ENCODE measurements at regions not wholly inside any gene's neighbourhood (a gene's known extent, or its start where the extent isn't known, plus 50 kb on each side); places are given as distances from the start of the nearest gene placed in this dataset.

DNA sequence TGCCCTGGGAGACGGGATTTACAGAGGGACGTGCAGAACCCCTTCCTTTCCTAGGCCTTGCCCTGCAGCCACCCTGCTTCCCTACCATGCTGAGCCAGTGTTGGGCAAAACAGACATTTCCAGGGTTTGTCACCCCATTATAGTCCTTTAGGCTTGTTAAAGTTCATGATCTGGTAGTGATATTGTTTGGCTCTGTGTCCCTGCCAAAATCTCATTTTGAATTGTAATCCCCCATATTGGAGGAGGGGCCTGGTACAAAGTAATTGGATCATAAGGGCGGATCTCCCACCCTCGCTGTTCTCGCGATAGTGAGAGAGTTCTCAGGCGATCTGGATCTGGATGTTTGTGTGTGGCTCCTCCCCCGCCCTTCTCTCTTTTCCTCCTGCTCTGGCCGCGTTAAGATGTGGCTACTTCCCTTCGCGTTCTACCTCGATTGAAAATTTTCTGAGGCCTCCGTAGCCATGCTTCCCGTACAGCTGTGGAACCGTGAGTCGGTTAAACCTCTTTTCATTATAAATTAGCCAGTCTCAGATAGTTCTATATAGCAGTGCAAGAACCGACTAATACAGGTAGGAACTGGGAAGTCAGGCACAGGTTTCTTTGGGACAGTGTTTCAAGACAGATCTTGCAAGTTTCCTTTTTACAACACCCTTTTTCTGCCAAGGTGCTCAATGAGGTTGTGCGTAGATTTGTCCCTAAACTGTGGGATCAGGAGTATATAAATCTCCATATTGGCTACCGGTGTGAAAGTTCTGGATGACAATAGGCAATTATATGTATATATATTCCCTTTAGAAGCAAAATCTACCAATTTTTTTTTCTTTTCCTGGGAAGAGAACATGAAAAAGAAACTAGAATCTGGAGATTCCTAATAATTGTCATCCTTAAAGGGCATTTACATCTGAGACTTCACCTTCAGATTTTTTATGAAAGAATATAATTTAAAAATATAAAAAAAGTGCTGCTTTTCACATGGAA, 152.1 kb downstream of the SAMD5 start:
- Histone ChIP-seq H3K36me3 (ENCODE audit: control insufficient read depth in 1 of 2, insufficient read depth in 2 of 2, low read length in 2 of 2) (no peaks in the 10 kb centered on the region), H4K20me1 (ENCODE audit: insufficient read depth) (no peaks in the 10 kb centered on the region), H3K4me3 (replicated peaks in 1 of 2; ENCODE audit: low read depth in 1 of 2, low read length in 2 of 2) (no peak overlapping the region), H3K27ac (ENCODE audit: low read depth, low read length) (no peak overlapping the region), H2AFZ (ENCODE audit: low read depth, low read length, poor library complexity, severe bottlenecking) (no peak overlapping the region), H3K9me2 (ENCODE audit: insufficient read depth) (no peaks in the 10 kb centered on the region), H3K4me2 (ENCODE audit: low read length) (no peak overlapping the region), H3K27me3 (ENCODE audit: insufficient read depth, low read length) (no peaks in the 10 kb centered on the region), H3K79me2 (ENCODE audit: insufficient read depth, low read length) (no peaks in the 10 kb centered on the region), H3K4me1 (ENCODE audit: control insufficient read depth in 1 of 2, insufficient read depth in 2 of 2, low read length in 2 of 2) (no peaks in the 10 kb centered on the region), H3K9me3 (ENCODE audit: control insufficient read depth in 1 of 2, insufficient read depth in 1 of 2, low read depth in 1 of 2, low read length in 2 of 2) (no peaks in the 10 kb centered on the region), H3K9ac (ENCODE audit: low read length) (no peak overlapping the region)
- ATAC-seq (no peak), DNase-seq (ENCODE audit: low read depth, low spot score) (no peak)
- no peak for TF ChIP-seq EZH2phosphoT487 (IDR thresholded peaks at IDR 0.05; ENCODE audit: borderline replicate concordance)
- TF ChIP-seq, protein P1, sequence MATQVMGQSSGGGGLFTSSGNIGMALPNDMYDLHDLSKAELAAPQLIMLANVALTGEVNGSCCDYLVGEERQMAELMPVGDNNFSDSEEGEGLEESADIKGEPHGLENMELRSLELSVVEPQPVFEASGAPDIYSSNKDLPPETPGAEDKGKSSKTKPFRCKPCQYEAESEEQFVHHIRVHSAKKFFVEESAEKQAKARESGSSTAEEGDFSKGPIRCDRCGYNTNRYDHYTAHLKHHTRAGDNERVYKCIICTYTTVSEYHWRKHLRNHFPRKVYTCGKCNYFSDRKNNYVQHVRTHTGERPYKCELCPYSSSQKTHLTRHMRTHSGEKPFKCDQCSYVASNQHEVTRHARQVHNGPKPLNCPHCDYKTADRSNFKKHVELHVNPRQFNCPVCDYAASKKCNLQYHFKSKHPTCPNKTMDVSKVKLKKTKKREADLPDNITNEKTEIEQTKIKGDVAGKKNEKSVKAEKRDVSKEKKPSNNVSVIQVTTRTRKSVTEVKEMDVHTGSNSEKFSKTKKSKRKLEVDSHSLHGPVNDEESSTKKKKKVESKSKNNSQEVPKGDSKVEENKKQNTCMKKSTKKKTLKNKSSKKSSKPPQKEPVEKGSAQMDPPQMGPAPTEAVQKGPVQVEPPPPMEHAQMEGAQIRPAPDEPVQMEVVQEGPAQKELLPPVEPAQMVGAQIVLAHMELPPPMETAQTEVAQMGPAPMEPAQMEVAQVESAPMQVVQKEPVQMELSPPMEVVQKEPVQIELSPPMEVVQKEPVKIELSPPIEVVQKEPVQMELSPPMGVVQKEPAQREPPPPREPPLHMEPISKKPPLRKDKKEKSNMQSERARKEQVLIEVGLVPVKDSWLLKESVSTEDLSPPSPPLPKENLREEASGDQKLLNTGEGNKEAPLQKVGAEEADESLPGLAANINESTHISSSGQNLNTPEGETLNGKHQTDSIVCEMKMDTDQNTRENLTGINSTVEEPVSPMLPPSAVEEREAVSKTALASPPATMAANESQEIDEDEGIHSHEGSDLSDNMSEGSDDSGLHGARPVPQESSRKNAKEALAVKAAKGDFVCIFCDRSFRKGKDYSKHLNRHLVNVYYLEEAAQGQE (IDR thresholded peaks at IDR 0.05; ENCODE audit: low read depth), result no peak
- no peak for TF ChIP-seq SP1 (IDR thresholded peaks at IDR 0.05; ENCODE audit: low read depth)
- TF ChIP-seq, protein P2, sequence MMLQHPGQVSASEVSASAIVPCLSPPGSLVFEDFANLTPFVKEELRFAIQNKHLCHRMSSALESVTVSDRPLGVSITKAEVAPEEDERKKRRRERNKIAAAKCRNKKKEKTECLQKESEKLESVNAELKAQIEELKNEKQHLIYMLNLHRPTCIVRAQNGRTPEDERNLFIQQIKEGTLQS (IDR thresholded peaks at IDR 0.05), result no peak
- no peak for TF ChIP-seq POLR2AphosphoS5 (IDR thresholded peaks at IDR 0.05; ENCODE audit: low read depth, low read length)
- TF ChIP-seq ZFX (IDR thresholded peaks at IDR 0.05), result no peak
- no peak for TF ChIP-seq SIN3A (IDR thresholded peaks at IDR 0.05; ENCODE audit: low read depth)
- TF ChIP-seq SRF (IDR thresholded peaks at IDR 0.05; ENCODE audit: low read depth), result no peak
- TF ChIP-seq, protein P3, sequence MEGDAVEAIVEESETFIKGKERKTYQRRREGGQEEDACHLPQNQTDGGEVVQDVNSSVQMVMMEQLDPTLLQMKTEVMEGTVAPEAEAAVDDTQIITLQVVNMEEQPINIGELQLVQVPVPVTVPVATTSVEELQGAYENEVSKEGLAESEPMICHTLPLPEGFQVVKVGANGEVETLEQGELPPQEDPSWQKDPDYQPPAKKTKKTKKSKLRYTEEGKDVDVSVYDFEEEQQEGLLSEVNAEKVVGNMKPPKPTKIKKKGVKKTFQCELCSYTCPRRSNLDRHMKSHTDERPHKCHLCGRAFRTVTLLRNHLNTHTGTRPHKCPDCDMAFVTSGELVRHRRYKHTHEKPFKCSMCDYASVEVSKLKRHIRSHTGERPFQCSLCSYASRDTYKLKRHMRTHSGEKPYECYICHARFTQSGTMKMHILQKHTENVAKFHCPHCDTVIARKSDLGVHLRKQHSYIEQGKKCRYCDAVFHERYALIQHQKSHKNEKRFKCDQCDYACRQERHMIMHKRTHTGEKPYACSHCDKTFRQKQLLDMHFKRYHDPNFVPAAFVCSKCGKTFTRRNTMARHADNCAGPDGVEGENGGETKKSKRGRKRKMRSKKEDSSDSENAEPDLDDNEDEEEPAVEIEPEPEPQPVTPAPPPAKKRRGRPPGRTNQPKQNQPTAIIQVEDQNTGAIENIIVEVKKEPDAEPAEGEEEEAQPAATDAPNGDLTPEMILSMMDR (IDR thresholded peaks at IDR 0.05 in 2 of 3, conservative IDR thresholded peaks at IDR 0.05 in 1 of 3; ENCODE audit: borderline replicate concordance in 1 of 3, insufficient read depth in 1 of 3, low read depth in 2 of 3, low read length in 2 of 3), result no peak
- TF ChIP-seq JUND (IDR thresholded peaks at IDR 0.05), result no peak
- TF ChIP-seq, protein P4, sequence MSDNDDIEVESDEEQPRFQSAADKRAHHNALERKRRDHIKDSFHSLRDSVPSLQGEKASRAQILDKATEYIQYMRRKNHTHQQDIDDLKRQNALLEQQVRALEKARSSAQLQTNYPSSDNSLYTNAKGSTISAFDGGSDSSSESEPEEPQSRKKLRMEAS (IDR thresholded peaks at IDR 0.05), result no peak
- RAD21 ChIA-PET (ENCODE audit: low non-redundant PET in 1 of 2, low total read pairs in 2 of 2, uncharacterized antibody in 2 of 2, unreplicated experiment in 2 of 2), result no interaction called here
- intact Hi-C loops (cut with micrococcal nuclease), result no loop called here
- CTCF ChIA-PET, result no interaction called here
- POLR2A ChIA-PET, result no interaction called here
- no TSS peak for BruUV-seq (replicated peaks)
